NCI-H748 (cell line): ENCODE measurements at regions not wholly inside any gene's neighbourhood (a gene's known extent, or its start where the extent isn't known, plus 50 kb on each side); places are given as distances from the start of the nearest gene placed in this dataset.

ENCODE experiments used
- DNase-seq: peaks from one replicate; lab custom pipeline; 2025; ENCODE audit not compliant: unreplicated experiment; lab: John Stamatoyannopoulos, UW

- no peak for DNase-seq
Observed at GRCh38 chr11:41851743-41852142, 392.3 kb upstream of the LRRC4C start.

GRCh38 chr11:41861838-41862237 is 402.4 kb upstream of the LRRC4C start:
- DNase-seq: no peak

GRCh38 chr11:41866525-41866924 is 407.1 kb upstream of the LRRC4C start:
- no peak for DNase-seq

- DNase-seq: no peak
Observed at GRCh38 chr11:41868606-41869005, 409.2 kb upstream of the LRRC4C start.

- DNase-seq: no peak
Observed at GRCh38 chr11:41872426-41872825, 413.0 kb upstream of the LRRC4C start.

GRCh38 chr11:41872870-41873269 is 413.4 kb upstream of the LRRC4C start:
- no peak for DNase-seq

- no peak for DNase-seq
Observed at GRCh38 chr11:41878095-41878494, 418.6 kb upstream of the LRRC4C start.

GRCh38 chr11:41879214-41879613 is 419.8 kb upstream of the LRRC4C start:
- DNase-seq: no peak

GRCh38 chr11:41895081-41895480 is 435.6 kb upstream of the LRRC4C start:
- no peak for DNase-seq

GRCh38 chr11:41897991-41898390 is 438.5 kb upstream of the LRRC4C start:
- no peak for DNase-seq

- DNase-seq: no peak
Observed at GRCh38 chr11:41917900-41918299, 458.4 kb upstream of the LRRC4C start.

GRCh38 chr11:41920374-41920773 is 460.9 kb upstream of the LRRC4C start:
- DNase-seq: no peak

- DNase-seq: no peak
Observed at GRCh38 chr11:41921746-41922390, 462.4 kb upstream of the LRRC4C start.

- no peak for DNase-seq
Observed at GRCh38 chr11:41926339-41926738, 466.9 kb upstream of the LRRC4C start.

- no peak for DNase-seq
Observed at GRCh38 chr11:41935241-41935640, 475.8 kb upstream of the LRRC4C start.

GRCh38 chr11:41935795-41936194 is 476.3 kb upstream of the LRRC4C start:
- DNase-seq: no peak

- no peak for DNase-seq
Observed at GRCh38 chr11:41943656-41944055, 484.2 kb upstream of the LRRC4C start.

GRCh38 chr11:41947392-41947791 is 487.9 kb upstream of the LRRC4C start:
- peak; percentile 2 for DNase-seq

GRCh38 chr11:41950470-41951143 is 491.2 kb upstream of the LRRC4C start:
- no peak for DNase-seq

GRCh38 chr11:41954034-41954433 is 494.6 kb upstream of the LRRC4C start:
- DNase-seq: no peak

- DNase-seq: no peak
Observed at GRCh38 chr11:41955066-41955465, 495.6 kb upstream of the LRRC4C start.

- no peak for DNase-seq
Observed at GRCh38 chr11:41955635-41956400, 496.4 kb upstream of the LRRC4C start.
